HG02981 (cell line): ENCODE measurements at regions not wholly inside any gene's neighbourhood (a gene's known extent, or its start where the extent isn't known, plus 50 kb on each side); places are given as distances from the start of the nearest gene placed in this dataset.

ENCODE experiments used
- ATAC-seq: cut with Tn5 transposase; IDR thresholded peaks from one replicate; pipeline ENCODE4 v1.9.1; 2021; ENCODE audit warnings: mild to moderate bottlenecking, moderate library complexity; ENCODE audit not compliant: unreplicated experiment

DNA sequence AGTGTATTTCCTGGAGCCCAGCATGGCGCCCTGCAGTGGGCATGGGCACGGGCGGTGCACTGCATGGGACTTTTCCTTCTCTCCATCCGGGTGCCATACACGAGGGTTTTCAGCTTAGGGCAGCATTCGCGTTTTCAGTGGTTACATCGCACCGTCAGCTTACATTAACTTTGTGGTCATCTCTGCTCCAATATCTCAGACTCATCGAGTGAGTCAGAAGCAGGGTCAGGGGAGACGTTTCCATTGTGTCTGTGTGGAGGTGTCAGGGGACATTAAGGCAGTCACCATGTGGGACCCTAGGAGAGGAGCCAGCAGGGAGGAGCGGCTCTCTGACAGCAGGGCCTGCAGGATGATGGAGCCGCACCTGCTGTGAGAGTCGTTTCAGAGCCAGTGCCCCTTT is 541.0 kb downstream of the FGF9 start:
- no peak for ATAC-seq

DNA sequence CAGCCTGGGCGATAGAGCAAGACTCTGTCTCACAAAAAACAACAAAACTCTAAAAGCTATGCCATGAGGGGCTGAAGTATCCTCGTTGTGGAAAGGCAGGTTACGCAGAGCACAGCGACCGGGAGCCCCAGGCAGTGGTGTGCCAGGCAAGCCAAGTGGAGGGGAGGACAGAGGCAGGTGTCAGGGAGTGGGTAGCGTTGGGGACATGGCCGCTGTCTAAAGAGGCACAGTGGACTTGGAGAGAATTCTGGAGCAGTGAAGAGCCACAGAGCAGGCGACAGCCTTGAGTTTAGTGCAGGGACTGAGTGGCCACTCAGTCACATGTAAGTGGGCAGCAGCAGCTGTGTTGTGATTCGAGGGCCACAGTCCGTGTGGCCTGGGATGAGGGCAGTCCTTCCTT is 541.7 kb downstream of the FGF9 start:
- no peak for ATAC-seq

DNA sequence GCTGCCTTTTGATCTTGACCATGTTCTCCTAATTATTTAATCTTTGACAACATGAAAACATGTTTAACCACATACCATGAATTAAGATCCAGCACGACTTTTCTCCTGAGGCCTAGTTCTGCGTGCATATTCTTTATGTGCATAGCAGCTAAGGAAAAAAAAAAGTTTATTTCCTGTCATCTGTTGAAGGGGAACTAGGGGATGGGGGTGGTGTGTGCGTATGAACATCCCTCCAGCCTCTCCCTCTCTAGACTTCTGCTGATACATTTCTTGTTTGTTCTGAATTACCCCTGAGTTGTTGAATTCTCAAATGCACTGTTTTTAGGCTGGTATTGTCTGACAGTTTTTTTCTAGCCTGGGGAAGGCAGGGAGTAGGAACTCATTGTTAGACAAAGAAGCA is 543.3 kb downstream of the FGF9 start:
- no peak for ATAC-seq

DNA sequence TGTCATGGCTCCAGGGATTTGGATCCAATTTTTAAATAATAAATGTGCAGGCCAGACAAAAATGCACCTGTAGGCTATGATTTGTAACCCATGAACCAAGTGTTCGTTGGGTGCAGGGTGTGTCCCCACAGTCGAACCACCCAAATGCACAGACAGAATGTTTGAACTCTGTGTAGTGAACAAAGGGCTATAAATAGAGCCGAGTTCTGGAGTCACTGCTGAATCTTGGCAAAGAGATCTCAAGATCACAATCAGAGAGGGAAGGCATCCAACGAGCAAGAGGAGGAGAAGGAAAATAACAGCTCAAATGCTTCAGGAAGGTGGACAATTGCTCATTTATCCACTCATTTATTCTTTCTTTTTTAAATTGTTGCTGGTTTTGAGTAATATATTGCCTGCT is 547.9 kb downstream of the FGF9 start:
- ATAC-seq = no peak

DNA sequence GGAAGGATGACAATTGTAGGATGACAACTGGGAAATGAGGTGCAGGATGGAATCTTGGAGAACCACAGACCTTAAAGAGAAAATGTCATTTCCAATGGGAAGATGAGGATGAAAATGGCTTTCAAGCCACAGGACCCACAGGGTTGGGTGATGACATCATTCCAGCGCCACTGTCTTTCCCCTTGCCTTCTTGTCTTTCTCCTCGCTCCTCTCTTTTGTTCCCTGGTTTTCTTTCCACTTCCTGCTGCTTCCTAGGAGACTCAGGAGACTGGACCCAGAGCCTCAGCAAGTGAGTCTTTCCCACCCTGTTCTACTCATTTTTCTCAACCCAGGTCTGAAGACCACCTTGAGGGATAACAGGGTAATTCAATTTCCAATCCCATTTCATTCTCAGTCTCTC is 548.8 kb downstream of the FGF9 start:
- no peak for ATAC-seq

DNA sequence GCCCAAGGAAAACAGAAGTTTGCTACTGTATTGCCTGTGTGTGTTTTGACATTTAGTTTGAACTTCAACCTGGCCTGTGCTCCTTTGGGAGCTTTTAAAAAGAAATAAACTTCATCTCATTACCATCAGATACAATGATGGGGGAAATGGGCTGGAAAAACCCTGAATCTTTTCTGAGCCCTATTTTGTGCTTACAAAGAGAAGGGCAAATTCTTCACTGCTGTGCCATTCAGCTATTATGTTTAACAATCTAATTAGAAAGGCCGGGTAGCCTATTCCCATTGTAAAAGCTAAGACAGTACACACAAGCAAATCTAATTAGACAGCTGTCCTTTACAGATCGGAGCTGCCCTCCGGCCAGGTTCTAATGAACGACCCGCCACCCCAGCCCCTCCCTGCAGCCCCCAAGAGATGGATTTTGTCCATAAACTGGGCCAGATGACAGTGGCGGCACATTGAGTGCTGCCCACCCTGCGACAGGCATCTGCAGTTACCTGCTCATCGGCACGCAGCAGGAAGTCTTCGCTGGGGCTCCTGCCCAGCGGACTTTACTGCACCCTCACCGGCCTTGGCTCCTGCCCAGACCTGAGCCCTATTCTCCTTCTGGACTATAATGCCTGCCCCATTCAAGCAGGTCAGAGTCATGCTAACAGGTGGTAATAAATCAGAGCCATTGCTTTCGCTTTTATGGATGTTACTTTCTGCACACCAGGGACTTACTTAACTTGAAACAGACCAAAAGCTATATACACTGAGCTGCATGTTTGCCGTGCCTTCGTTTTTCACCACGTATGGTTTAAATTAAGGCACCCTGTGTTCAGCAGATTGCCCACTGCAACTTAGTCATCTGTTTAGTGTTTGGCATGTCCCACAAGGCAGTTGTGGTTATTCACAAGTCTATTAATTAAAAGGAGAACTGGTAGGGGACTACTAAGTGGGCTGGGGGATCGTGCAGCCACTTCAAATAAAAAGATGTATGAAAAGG is 549.6 kb downstream of the FGF9 start:
- ATAC-seq = no peak

DNA sequence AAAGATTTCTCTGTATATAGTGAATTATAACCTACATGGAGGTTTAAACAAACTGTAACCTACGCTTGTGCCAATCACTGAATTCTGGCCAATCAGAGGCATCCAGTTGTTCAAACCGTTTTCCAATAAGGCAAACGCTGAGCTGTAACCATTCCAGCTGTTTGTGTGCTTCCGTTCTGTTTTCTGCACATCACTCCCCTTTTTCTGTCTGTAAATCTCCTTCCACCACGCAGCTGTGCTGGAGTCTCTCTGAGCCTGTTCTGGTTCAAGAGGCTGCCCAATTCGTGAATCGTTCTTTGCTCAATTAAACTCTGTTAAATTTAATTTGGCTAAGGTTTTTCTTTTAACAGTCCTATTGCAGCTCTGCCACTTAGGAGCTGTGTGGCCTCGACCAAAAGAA is 552.5 kb downstream of the FGF9 start:
- ATAC-seq = no peak

DNA sequence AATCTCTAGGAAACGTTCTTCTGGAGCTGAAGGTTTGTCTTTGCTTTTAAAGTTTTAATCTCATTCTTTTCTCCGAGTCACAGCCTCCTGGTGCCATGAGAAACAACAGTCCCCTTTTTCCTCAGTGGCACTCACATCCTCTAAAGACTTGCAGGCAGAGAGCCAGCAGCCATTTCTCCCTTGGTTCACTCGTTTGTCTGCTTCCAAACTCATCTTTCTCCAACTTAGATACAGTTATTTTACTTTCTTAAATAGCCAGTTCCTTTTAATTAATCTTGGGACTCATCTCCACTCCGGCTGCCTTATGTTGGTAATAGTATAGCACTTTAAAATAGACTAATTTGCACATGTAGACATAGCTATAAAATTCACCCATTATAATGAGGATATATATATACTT is 555.2 kb downstream of the FGF9 start:
- ATAC-seq = no peak

DNA sequence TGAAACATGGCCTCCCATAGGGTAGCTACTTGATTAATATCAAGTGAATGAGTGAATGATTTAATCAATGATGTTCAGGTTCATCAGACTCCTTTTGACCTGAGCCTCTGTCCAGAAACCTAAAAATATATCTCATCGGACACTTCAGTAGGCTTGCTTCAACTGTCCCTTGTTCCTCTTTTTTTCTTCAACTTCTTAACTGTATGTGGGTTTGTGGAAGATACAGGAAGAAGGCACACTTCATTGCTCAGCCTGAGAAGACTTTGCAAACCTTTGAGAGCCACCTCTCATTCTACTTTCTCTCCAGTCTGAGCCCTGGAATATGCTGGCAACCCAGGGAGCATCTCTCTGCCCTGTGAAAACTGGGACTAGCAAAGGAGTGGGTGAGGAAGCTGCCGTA is 557.0 kb downstream of the FGF9 start:
- ATAC-seq = no peak

DNA sequence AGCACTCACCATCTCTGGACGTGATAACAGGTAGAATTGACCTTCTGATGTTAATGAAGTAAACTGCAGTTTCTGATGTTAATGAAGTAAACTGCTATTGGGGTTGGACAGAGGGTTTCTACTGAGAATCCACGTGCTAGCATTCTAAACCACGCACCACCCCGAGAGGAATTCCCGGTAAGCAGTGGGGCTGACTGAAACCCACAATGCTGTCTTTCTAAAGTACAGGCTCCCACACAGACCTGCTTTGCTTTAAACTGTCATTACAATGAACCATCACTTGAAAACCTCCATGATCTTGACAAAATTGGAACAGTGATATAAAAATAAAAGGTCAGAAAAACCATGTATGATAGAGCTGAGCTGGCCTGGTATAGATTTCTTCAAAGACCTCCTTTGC is 559.0 kb downstream of the FGF9 start:
- no peak for ATAC-seq

DNA sequence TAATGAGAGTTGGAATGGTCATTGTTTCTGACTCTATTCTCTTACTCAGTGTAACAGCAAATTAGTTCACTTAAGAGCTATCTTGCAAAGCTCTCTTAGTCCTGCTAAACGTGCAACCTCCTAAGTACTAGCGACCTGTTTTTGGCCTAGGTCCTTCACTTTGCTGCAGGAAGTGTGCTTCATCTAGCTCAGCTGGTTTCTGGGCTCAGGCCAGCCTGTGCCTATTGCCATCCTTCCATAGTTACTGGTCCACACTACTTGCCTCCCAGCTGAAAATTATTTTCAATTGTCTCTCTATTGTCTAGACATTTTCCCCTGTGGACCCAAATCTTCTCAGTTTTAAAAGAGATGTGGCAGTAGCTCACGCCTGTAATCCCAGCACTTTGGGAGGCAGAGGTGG is 561.3 kb downstream of the FGF9 start:
- ATAC-seq = no peak

DNA sequence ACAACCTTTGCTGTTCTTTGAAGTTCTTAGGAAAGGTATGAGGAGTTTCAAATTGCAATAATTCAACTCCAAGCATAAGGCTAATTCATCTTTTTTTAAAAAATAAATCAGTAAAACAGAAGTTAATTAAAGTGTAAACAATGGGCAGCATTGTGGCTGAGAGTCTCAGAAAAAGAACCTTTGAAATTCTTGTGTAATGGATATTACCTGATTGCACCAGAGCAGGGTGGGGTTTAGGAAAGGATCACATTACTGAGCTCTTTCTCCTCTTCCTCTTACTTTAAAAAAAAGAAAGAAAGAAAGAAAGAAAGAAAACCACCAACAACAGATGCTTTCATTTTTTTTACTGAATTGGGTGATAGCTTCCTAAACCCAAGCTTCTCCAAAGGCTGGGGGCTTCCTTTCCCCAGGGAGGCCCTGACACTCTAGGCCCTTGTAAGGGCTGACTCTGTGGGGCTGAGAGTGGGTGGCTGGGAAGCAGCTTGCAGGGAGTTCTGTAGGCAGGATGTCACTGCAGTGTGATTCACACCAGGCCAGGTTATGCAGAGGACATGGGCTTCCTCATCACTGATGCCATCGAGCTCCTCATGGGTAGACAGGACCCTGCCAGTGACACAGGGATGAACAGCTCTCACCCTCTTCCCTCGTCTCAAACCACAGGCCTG is 564.5 kb downstream of the FGF9 start:
- ATAC-seq = no peak

DNA sequence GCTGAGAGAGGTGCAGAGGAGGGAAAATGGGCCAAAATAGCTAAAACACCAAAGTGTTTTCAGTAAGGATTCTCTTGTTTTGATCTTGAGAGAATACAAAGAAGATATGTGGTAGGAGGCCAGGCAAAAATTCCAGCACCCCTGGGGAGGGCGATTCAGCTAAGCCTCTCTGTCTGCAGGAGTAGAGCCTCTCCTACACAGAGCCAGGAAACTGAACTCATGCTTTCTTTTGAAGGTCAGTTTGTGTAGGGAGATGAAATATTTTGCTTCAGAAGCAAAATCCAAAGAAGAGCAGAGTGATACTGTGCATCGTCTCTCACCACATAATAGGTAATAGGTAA is 565.0 kb downstream of the FGF9 start:
- no peak for ATAC-seq

DNA sequence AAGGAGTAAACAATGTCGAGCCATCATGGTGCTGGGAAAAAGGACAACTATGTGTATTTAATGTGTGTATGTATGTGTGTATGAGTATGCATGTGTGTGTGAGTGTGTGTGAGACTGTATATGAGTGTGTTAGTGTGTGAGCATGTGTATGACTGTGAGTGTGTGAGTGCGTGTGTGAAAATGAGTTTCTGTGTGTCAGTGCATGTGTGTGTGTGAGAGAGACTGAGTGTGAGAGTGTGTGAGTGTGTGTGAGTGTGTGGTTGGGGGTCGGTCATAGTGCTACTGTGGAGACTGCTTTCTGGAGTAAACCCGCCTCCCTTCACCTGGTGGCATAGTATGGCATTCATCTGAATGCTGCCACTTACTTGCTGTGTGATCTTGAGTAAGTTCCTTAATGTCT is 567.4 kb downstream of the FGF9 start:
- no peak for ATAC-seq

DNA sequence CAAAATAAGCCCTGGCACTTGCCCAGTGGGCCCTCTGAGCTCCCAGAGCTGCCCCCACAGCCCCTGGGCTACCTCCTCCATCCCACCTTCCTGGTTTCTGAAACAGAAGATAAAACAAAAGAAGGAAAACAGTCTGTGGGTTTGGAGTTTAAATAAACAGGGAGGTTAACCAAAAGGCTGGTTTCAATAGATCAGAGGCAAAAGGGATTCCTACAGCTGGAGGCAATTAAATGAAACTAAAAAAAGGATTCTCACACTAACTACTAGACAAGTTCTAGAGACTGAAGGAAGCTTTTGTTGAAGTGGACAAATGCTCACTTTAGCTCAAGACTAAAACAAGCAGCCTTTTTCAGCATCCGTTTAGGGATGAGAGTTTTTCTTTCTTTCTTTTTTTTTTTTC is 569.8 kb downstream of the FGF9 start:
- no peak for ATAC-seq

DNA sequence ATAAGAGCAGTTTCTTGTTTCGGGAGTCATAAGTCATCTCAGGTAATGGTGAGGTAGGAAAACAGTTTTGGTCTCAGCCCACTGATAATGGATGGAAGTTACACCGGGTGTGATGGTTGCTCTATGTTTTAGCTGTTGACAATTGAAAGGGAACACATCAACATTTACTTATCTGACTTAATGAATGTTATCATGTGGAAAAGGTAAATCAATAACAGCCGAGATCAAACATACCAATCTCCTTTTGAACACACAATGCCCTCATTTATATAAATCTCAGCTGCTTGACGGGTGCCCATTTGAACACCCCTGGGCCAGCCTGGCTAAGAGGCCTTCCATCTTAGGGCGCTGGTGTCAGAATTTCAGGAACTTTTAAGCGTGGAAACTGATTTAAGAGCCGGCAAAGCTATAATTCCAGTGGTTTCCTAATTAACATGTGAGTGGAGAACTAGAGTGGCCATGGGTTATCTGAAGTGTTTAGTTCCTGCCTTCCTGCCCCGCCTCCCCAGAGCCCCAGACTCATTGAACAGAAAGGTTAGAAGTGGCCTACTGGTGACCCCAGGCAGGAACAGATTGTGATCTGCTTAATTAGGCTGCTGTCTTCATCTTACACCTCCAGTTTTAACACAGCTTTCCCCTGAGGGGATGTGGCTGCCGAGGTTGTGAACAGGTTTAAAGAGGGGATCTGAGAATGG is 572.7 kb downstream of the FGF9 start:
- ATAC-seq = no peak

DNA sequence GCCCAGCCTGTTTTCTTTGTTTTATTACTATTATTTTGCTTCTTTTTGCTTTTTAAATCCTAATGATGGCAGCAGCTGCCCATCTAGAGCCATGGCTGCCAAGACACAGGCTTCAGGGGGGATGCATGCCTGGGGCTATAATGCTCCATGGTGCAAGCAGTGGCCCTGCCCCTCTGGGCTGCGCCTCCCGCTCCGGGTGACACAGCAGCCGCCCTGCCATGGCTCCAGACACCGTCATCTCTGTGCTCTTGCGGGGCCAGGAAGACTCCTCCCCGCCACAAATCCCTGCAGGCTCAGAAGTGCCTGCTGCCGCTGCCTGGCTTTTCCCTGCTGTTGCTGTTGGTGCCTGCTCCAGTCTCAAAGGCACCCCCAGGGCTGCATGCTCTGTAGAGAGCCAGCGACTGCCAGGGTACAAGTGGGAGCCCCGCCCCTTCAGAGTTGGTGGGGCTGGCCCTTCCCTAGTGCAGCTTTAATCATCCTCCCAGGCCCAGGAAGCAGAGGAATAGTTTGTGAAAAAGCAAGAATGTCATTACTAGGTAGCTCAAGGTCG is 581.5 kb downstream of the FGF9 start:
- no peak for ATAC-seq

DNA sequence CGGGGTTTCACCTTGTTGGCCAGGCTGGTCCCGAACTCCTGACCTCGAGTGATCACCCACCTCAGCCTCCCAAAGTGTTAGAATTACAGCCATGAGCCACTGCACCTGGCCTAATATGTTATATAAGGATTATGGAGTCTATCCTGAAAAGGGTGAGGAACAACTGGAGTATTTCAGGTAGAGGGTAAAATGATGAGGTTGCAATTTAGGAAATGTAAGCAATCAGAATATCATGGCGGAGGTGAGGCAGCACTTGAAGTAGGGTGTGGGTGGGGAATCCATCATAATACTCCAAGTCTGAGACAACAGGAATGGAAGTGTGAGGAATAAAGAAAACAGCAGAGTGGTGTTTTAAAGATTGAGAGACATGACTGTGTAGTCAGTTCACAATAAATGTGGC is 582.2 kb downstream of the FGF9 start:
- ATAC-seq = no peak

DNA sequence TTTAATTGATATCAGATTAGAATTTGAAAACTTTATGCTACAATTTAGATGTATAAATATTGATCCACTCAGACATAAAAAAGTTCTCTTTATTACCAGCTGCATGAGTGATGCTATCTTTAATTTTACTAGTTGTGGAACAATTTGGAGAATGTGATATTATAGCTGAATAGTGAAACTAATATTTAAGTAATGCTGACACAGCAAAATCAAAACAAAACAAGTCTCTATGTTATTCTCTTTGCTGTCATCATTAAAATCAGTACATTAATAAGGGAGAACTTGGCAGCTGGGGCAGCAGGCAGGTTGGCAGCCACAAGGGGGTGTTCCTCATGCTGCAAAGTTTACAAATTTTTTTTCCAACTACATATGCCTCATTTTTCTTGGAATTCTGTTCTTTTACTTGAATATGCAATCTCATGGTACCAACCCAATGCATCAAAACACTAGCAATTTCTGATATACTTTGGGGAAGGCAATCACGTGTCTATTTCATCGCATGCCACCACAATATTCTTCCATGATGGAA is 585.3 kb downstream of the FGF9 start:
- no peak for ATAC-seq

DNA sequence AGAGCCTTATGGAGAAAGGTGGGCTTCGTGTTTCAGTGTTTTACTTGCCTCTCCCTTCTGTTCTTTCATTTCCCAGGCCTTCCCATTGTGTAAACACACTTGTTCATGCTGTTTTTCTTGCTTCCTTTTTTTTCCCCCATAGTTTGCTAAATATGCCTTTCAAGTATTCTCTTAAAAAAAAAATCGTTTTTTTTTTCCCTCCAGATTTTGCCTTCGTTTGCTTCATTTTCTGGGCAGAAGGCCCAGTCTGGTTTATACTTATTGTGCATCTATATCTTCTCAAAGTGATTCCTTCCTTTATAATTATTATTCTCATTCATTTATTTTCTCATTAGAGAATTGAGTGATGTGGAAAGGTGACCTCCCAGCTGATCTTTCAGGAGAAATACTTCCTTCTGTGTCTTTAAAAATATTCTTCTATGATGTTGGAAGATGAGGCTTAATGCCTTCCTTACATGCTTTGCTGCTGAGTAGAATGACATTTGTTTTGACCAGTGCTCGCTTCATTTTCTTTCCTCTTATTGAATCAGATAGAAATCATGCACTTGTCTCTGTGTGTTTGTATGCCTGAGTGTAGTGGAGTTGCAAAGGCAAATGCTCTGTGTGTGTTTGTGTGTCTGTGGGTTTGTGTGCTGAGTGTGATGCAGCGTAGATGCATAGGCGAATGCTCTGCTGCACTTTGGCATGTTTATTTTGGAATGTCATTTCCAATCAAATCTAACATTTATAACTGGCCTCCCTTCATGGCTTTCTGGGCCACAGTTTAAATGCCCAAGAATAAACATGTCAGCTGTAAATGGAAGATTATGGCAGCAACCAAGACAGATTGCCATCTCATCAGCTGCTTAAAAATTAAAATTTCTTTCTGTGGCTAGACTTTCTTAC is 591.4 kb downstream of the FGF9 start:
- no peak for ATAC-seq
